ENCODE measurements at regions not wholly inside any gene's neighbourhood (a gene's known extent, or its start where the extent isn't known, plus 50 kb on each side); places are given as distances from the start of the nearest gene placed in this dataset.

DNA sequence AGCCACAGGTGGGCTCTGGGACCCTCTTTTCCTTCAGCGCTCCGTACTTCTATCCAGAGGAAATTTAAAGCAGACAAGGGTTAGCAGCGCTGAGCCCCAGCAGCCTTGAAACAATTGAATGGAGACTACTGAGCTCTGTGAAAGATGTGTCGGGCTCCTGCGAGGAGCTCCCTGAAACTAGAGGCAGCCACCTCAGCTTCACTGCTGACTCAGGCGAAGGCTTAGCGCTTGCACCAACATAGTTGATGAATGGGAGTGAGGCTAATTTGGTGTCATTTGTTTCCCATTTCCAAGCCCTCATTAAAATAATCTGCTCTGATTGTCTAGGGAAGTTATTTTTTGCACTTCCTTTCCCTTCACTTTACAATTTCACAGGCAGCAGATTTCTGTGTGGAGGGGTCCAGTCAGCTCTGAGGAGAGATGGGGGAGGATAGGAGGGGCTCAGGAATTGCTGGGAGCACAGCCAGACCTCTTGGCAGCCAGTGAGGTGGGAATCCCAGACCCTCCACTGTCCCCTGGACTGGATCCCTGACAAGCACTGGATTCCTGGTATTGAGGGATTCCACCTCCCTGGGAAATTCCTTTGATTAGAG is 398.9 kb upstream of the PLXNA2 start:
- H3K27ac ChIP-seq (ENCODE audit: low read depth): no peak overlapping the region
- Mint-ChIP-seq H3K4me3 (no peak overlapping the region), H3K27ac (no peak overlapping the region), H3K9me3 (no peaks in the 10 kb centered on the region; the same call in 1 of the 3 replicates), H3K36me3 (ENCODE audit: low read depth) (no peaks in the 10 kb centered on the region), H3K27me3 (ENCODE audit: insufficient read depth, low read depth, poor library complexity) (peaks cover 1% of the 10 kb centered on the region), H3K4me1 (peaks cover 16% of the 10 kb centered on the region)
- H3K9me2 ChIP-seq (ENCODE audit: insufficient read depth): no peaks in the 10 kb centered on the region; the same call in 1 of the 2 replicates
- ATAC-seq (no peak; the same call in 2 of the 3 replicates), DNase-seq (ENCODE audit: low spot score) (no peak)
- H2AFZ ChIP-seq: no peak overlapping the region
- H3K79me2 ChIP-seq (replicated peaks; ENCODE audit: insufficient read depth): no peaks in the 10 kb centered on the region
- no peaks in the 10 kb centered on the region for H3K36me3 ChIP-seq (ENCODE audit: insufficient read depth)
- H3K4me2 ChIP-seq: no peak overlapping the region
- H3K4me1 ChIP-seq (ENCODE audit: insufficient read depth): no peaks in the 10 kb centered on the region; the same call in 1 of the 2 replicates
- H3F3A ChIP-seq (replicated peaks; ENCODE audit: low read depth): no peaks in the 10 kb centered on the region
- no peaks in the 10 kb centered on the region for H3K27me3 ChIP-seq (ENCODE audit: insufficient read depth)
- H4K20me1 ChIP-seq (replicated peaks; ENCODE audit: insufficient read depth): no peaks in the 10 kb centered on the region
- no peak overlapping the region for H3K4me3 ChIP-seq
- TF ChIP-seq ZNF114 (CRISPR knock-in tag; IDR thresholded peaks at IDR 0.05) (no peak), ZNF331 (CRISPR knock-in tag; IDR thresholded peaks at IDR 0.05; ENCODE audit: low read depth) (no peak), NANOG (IDR thresholded peaks at IDR 0.05; ENCODE audit: borderline replicate concordance) (no peak), STAT1 (IDR thresholded peaks at IDR 0.05; ENCODE audit: unreplicated experiment) (no peak), EZH2 (IDR thresholded peaks at IDR 0.05; ENCODE audit: low read depth, unreplicated experiment) (no peak)
- TF ChIP-seq, protein P1, sequence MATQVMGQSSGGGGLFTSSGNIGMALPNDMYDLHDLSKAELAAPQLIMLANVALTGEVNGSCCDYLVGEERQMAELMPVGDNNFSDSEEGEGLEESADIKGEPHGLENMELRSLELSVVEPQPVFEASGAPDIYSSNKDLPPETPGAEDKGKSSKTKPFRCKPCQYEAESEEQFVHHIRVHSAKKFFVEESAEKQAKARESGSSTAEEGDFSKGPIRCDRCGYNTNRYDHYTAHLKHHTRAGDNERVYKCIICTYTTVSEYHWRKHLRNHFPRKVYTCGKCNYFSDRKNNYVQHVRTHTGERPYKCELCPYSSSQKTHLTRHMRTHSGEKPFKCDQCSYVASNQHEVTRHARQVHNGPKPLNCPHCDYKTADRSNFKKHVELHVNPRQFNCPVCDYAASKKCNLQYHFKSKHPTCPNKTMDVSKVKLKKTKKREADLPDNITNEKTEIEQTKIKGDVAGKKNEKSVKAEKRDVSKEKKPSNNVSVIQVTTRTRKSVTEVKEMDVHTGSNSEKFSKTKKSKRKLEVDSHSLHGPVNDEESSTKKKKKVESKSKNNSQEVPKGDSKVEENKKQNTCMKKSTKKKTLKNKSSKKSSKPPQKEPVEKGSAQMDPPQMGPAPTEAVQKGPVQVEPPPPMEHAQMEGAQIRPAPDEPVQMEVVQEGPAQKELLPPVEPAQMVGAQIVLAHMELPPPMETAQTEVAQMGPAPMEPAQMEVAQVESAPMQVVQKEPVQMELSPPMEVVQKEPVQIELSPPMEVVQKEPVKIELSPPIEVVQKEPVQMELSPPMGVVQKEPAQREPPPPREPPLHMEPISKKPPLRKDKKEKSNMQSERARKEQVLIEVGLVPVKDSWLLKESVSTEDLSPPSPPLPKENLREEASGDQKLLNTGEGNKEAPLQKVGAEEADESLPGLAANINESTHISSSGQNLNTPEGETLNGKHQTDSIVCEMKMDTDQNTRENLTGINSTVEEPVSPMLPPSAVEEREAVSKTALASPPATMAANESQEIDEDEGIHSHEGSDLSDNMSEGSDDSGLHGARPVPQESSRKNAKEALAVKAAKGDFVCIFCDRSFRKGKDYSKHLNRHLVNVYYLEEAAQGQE (IDR thresholded peaks at IDR 0.05; ENCODE audit: unreplicated experiment): no peak

DNA sequence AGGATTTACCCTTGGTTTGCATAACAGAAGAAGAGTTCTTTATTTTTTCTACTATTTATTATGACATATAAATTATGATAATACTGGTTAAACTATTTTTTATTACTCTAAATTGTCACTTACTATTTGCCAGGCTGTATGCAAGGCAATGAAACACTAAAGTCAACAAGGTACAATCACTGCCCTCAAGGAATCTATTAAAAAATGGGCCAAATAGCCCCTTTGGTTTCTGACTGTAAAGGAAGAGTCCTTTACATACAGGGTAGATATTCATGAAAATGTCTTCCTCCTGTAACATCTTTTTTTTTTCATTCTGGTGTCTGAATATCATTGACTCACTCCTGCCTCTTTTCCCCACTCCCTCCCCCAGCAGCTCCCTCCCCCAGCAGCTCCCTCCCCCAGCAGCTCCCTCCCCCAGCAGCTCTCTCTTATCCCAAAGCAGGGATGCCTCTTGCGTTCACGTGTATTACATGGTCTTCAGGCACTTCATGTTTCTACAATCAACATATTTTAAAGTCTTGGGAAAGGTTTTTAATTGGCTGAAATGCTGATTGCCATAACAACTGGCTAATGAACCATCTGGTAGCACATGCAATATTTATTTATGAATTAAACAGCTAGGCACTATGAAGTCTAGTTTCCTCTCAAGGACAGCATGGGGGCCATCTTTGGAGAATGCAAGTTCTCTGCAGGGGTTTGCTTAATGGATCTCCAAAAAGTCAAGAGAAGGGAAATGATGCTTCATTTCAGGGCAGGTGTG is 400.4 kb upstream of the PLXNA2 start:
- no peaks in the 10 kb centered on the region; the same call in 1 of the 2 replicates for H3K9me2 ChIP-seq (ENCODE audit: insufficient read depth)
- no peaks in the 10 kb centered on the region for H3K27me3 ChIP-seq (ENCODE audit: insufficient read depth)
- H3K27ac ChIP-seq (ENCODE audit: low read depth): no peak overlapping the region
- H3K4me3 ChIP-seq: no peak overlapping the region
- no peaks in the 10 kb centered on the region for H3F3A ChIP-seq (replicated peaks; ENCODE audit: low read depth)
- H2AFZ ChIP-seq: no peak overlapping the region
- Mint-ChIP-seq H3K4me3 (no peak overlapping the region), H3K9me3 (no peaks in the 10 kb centered on the region; the same call in 1 of the 3 replicates), H3K27me3 (ENCODE audit: insufficient read depth, low read depth, poor library complexity) (peaks cover 1% of the 10 kb centered on the region), H3K27ac (no peak overlapping the region), H3K4me1 (peaks cover 8% of the 10 kb centered on the region; the same call in 2 of the 3 replicates), H3K36me3 (ENCODE audit: low read depth) (no peaks in the 10 kb centered on the region)
- ATAC-seq: no peak
- no peaks in the 10 kb centered on the region for H3K79me2 ChIP-seq (replicated peaks; ENCODE audit: insufficient read depth)
- H3K4me2 ChIP-seq: no peak overlapping the region
- no peaks in the 10 kb centered on the region for H4K20me1 ChIP-seq (replicated peaks; ENCODE audit: insufficient read depth)
- no peaks in the 10 kb centered on the region for H3K4me1 ChIP-seq (ENCODE audit: insufficient read depth)
- DNase-seq (ENCODE audit: low spot score): no peak
- H3K36me3 ChIP-seq (ENCODE audit: insufficient read depth): no peaks in the 10 kb centered on the region
- TF ChIP-seq NANOG (IDR thresholded peaks at IDR 0.05; ENCODE audit: borderline replicate concordance) (no peak), EZH2 (IDR thresholded peaks at IDR 0.05; ENCODE audit: low read depth, unreplicated experiment) (no peak), ZNF114 (CRISPR knock-in tag; IDR thresholded peaks at IDR 0.05) (no peak)
- TF ChIP-seq, protein P2, sequence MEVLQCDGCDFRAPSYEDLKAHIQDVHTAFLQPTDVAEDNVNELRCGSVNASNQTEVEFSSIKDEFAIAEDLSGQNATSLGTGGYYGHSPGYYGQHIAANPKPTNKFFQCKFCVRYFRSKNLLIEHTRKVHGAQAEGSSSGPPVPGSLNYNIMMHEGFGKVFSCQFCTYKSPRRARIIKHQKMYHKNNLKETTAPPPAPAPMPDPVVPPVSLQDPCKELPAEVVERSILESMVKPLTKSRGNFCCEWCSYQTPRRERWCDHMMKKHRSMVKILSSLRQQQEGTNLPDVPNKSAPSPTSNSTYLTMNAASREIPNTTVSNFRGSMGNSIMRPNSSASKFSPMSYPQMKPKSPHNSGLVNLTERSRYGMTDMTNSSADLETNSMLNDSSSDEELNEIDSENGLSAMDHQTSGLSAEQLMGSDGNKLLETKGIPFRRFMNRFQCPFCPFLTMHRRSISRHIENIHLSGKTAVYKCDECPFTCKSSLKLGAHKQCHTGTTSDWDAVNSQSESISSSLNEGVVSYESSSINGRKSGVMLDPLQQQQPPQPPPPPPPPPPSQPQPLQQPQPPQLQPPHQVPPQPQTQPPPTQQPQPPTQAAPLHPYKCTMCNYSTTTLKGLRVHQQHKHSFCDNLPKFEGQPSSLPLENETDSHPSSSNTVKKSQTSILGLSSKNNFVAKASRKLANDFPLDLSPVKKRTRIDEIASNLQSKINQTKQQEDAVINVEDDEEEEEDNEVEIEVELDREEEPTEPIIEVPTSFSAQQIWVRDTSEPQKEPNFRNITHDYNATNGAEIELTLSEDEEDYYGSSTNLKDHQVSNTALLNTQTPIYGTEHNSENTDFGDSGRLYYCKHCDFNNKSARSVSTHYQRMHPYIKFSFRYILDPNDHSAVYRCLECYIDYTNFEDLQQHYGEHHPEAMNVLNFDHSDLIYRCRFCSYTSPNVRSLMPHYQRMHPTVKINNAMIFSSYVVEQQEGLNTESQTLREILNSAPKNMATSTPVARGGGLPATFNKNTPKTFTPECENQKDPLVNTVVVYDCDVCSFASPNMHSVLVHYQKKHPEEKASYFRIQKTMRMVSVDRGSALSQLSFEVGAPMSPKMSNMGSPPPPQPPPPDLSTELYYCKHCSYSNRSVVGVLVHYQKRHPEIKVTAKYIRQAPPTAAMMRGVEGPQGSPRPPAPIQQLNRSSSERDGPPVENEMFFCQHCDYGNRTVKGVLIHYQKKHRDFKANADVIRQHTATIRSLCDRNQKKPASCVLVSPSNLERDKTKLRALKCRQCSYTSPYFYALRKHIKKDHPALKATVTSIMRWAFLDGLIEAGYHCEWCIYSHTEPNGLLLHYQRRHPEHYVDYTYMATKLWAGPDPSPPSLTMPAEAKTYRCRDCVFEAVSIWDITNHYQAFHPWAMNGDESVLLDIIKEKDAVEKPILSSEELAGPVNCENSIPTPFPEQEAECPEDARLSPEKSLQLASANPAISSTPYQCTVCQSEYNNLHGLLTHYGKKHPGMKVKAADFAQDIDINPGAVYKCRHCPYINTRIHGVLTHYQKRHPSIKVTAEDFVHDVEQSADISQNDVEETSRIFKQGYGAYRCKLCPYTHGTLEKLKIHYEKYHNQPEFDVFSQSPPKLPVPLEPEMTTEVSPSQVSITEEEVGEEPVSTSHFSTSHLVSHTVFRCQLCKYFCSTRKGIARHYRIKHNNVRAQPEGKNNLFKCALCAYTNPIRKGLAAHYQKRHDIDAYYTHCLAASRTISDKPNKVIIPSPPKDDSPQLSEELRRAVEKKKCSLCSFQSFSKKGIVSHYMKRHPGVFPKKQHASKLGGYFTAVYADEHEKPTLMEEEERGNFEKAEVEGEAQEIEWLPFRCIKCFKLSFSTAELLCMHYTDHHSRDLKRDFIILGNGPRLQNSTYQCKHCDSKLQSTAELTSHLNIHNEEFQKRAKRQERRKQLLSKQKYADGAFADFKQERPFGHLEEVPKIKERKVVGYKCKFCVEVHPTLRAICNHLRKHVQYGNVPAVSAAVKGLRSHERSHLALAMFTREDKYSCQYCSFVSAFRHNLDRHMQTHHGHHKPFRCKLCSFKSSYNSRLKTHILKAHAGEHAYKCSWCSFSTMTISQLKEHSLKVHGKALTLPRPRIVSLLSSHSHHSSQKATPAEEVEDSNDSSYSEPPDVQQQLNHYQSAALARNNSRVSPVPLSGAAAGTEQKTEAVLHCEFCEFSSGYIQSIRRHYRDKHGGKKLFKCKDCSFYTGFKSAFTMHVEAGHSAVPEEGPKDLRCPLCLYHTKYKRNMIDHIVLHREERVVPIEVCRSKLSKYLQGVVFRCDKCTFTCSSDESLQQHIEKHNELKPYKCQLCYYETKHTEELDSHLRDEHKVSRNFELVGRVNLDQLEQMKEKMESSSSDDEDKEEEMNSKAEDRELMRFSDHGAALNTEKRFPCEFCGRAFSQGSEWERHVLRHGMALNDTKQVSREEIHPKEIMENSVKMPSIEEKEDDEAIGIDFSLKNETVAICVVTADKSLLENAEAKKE (CRISPR knock-in tag; IDR thresholded peaks at IDR 0.05): no peak
- TF ChIP-seq, protein P3, sequence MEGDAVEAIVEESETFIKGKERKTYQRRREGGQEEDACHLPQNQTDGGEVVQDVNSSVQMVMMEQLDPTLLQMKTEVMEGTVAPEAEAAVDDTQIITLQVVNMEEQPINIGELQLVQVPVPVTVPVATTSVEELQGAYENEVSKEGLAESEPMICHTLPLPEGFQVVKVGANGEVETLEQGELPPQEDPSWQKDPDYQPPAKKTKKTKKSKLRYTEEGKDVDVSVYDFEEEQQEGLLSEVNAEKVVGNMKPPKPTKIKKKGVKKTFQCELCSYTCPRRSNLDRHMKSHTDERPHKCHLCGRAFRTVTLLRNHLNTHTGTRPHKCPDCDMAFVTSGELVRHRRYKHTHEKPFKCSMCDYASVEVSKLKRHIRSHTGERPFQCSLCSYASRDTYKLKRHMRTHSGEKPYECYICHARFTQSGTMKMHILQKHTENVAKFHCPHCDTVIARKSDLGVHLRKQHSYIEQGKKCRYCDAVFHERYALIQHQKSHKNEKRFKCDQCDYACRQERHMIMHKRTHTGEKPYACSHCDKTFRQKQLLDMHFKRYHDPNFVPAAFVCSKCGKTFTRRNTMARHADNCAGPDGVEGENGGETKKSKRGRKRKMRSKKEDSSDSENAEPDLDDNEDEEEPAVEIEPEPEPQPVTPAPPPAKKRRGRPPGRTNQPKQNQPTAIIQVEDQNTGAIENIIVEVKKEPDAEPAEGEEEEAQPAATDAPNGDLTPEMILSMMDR (conservative IDR thresholded peaks at IDR 0.05; ENCODE audit: low read depth in 2 of 2): no peak

All from GM23338 (cell line).